HG03558 (cell line): ENCODE measurements at regions not wholly inside any gene's neighbourhood (a gene's known extent, or its start where the extent isn't known, plus 50 kb on each side); places are given as distances from the start of the nearest gene placed in this dataset.
"Not testable (repeated sequence)": the region's sequence is repeated elsewhere in the genome, so short reads cannot be mapped to it uniquely, and the experiment has no call there.

Experiments used
- ATAC-seq: cut with Tn5 transposase; IDR thresholded peaks from one replicate; pipeline ENCODE4 v1.9.1; 2021; ENCODE audit warnings: moderate number of reproducible peaks; ENCODE audit not compliant: unreplicated experiment; ENCODE audit errors: extremely low read depth

- ATAC-seq: no peak
Observed at GRCh38 chr14:49946320-49947141, 53.6 kb downstream of the ARF6 start.

GRCh38 chr14:49947506-49947905 lies 54.6 kb downstream of the ARF6 start:
- ATAC-seq: no peak

GRCh38 chr14:49950275-49951228 lies 57.7 kb downstream of the ARF6 start:
- no peak for ATAC-seq

- ATAC-seq: no peak
Observed at GRCh38 chr14:49951229-49951607, 58.3 kb downstream of the ARF6 start.

GRCh38 chr14:49951691-49952345 lies 58.9 kb downstream of the ARF6 start:
- no peak for ATAC-seq

DNA sequence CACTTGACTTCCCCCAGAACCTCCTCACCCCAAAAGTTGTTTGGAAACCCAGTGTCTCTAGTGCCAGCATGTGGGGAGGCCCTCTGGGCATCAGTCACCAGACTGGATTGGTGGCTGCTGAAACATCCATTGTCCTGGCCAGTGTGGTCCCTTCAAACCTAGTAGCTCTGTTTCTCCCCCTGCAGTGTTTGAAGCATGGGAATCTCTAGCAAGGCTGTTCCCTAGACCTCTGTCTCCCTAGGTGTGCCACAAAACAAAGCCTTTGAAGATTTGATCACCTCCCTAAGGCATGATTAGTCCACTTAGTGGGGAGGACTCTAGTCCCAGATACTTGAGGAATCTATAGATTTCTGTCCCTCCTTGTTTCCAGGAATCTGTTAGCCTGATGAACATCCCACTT lies 60.3 kb downstream of the ARF6 start:
- no peak for ATAC-seq

GRCh38 chr14:49954171-49954631 lies 61.3 kb downstream of the ARF6 start:
- ATAC-seq: no peak

- no peak for ATAC-seq
Observed at GRCh38 chr14:49955024-49955423, 62.1 kb downstream of the ARF6 start.

DNA sequence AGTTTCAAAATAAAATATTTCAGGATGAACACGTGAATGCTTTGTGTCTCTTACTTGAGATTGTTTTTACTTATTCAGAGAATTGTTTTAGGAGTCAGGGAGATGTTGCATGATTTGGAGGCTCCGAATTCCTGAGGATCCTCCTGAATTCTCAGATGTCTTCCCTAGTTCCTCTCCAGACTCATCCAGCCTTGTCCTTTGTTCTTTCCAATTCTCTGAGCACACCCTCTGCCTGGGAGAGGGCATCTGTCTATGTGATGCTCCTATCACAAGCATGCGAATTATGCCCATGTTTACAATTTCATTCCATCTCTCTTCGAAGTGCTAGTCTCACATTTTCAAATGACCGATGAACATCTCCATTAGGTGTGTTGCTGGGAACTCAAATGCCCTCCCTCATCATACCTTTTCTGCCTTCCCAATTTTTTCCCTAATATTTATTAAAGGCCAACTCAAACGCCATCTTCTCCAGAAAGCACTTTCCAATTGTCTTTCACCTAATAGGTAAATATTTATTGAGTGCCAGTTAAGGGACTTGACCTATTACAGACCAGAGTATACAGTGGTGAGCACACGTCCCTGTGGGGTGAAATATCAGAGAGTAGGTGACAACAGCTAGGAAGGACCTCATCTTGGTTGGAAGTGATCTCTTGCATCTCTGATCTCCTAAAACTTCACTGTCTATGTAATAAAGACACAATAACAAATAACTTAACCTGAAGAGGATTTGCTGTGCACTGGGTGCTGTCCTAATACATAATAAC lies 64.4 kb downstream of the ARF6 start:
- ATAC-seq: no peak

DNA sequence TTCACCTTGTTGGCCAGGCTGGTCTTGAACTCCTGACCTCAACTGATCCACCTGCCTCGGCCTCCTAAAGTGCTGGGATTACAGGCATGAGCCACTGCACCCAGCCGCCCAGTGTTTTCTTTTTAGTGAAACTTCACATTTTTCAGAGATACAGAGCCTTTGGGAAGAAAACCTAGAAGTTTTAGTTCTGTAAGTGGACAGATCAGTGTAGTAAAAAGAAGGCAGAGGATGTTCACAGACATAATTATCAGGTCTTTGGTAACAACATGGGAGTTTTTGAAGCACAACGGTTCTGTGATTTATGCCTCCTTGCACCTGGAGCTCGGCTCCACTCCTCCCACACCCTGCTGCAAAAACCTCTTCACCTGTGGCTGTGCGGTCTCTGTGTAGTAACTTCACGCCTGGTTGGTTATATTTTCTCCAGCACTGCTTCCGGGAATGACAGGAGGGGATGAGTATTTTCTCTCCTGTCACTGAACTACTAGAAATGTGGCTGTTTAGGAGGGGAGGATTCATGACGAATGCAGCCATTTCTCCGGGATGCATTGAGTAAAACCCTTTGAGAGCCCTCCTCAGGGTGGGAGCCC lies 67.0 kb downstream of the ARF6 start:
- no peak for ATAC-seq

- no peak for ATAC-seq
Observed at GRCh38 chr14:49960453-49960852, 67.6 kb downstream of the ARF6 start.

- ATAC-seq: no peak
Observed at GRCh38 chr14:49961270-49962222, 68.7 kb downstream of the ARF6 start.

GRCh38 chr14:49962621-49963020 lies 69.7 kb downstream of the ARF6 start:
- no peak for ATAC-seq

DNA sequence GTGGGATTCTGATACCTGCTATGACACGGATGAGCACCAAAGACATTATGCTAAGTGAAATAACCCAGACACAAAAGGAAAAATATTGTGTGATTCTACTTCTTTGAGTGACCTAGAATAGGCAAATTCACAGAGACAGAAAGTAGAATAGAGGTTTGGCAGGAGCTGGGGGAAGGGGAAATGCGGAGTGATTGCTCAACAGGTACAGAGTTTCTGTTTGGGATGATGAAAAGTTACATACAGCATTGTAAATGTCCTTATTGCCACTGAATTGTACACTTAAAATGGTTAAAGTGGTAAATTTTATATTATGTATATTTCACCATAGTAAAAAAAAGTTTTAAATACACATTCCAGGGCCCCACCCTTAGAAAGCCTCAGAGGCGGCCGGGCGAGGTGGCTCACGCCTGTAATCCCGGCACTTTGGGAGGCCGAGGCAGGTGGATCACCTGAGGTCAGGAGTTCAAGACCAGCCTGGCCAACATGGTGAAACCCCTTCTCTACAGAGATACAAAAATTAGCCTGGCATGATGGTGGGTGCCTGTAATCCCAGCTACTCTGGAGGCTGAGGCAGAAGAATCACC lies 72.3 kb downstream of the ARF6 start:
- not testable (repeated sequence) for ATAC-seq

DNA sequence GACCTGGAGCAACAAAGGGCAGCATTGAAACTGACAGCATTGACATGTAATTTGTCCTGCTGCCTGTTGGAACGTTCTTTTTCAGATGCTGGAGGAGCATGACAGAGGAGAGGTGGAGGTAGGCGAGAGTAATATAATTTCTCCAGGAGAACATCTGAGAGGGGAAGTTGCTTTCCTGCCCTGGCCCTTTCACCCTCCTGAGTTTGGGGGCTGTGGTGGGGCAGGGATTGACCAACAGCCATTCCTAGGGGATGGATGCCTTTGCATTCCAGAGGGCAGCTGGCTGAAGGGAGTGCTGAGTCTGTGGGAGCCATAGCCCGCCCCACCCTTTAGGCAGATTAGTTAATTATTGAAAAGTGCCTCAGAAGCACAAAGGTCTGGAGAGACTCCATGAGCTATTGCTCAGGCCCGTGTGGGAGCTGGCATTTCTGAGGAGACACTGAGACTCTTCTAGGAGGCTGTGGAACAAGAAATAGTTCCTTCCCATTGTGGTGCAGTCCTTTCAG lies 73.5 kb downstream of the ARF6 start:
- no peak for ATAC-seq

- ATAC-seq: no peak
Observed at GRCh38 chr14:49966971-49967630, 74.2 kb downstream of the ARF6 start.

DNA sequence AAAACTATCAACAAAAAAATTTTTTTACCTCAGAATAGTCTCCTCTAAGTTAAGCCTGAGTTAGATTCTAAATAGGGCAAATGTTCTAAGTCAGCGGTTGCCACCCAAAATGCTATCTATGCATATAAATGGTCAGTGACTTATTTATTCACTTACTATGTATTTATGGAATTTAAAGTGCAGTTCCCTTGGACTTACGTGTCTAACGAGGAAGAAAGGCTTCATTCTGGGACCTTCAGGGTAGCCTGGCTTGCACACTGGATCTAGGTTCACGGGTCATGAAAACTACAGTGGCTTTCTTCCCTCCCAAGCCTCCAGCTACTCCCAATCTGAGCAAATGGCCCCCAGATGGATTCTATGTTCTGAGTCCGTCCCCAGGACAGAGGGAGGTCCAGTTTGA lies 77.1 kb downstream of the ARF6 start:
- ATAC-seq: no peak
